ENCODE measurements at regions not wholly inside any gene's neighbourhood (a gene's known extent, or its start where the extent isn't known, plus 50 kb on each side); places are given as distances from the start of the nearest gene placed in this dataset.

DNA sequence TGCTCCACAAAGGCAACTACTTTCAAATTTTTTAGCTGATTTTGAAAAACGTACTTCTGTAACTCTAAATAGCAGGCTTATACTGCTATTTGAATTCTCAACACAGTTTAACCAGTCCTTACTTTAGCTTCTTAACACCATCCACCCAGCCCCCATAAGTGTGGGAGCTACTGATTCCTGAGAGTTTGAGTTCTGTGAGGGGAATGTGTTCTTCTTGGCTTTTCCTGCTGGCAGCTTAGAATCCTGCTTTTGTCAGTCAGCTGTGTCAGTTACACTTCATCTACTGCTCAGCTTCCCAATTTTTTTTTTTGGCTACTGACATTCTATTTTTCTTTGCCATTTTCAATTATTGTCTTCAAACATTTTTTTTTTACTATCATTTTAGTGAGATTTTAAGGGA, 440.4 kb downstream of the INSC start:
- H3K4me2 ChIP-seq (ENCODE audit: low read length): no peak overlapping the region
- no peak overlapping the region for H3K9ac ChIP-seq (ENCODE audit: low read length)
- H2AFZ ChIP-seq (ENCODE audit: low read depth, low read length): no peak overlapping the region
- no peaks in the 10 kb centered on the region for H3K36me3 ChIP-seq (replicated peaks; ENCODE audit: low read depth, low read length)
- no peaks in the 10 kb centered on the region for H3K79me2 ChIP-seq (ENCODE audit: low read length)
- no peaks in the 10 kb centered on the region for H3K4me1 ChIP-seq (ENCODE audit: low read length)
- no peaks in the 10 kb centered on the region for H3K9me3 ChIP-seq (ENCODE audit: insufficient read depth, low read length)
- H3K4me3 ChIP-seq (ENCODE audit: low read length): no peak overlapping the region
- TF ChIP-seq, protein P1, sequence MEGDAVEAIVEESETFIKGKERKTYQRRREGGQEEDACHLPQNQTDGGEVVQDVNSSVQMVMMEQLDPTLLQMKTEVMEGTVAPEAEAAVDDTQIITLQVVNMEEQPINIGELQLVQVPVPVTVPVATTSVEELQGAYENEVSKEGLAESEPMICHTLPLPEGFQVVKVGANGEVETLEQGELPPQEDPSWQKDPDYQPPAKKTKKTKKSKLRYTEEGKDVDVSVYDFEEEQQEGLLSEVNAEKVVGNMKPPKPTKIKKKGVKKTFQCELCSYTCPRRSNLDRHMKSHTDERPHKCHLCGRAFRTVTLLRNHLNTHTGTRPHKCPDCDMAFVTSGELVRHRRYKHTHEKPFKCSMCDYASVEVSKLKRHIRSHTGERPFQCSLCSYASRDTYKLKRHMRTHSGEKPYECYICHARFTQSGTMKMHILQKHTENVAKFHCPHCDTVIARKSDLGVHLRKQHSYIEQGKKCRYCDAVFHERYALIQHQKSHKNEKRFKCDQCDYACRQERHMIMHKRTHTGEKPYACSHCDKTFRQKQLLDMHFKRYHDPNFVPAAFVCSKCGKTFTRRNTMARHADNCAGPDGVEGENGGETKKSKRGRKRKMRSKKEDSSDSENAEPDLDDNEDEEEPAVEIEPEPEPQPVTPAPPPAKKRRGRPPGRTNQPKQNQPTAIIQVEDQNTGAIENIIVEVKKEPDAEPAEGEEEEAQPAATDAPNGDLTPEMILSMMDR (IDR thresholded peaks at IDR 0.05; ENCODE audit: low read depth, low read length): no peak
- no peak for TF ChIP-seq EZH2phosphoT487 (IDR thresholded peaks at IDR 0.05; ENCODE audit: low read depth)
- H3K27me3 ChIP-seq (ENCODE audit: low read depth, low read length): peaks cover 13% of the 10 kb centered on the region
- H3K27ac ChIP-seq (ENCODE audit: low read length): no peak overlapping the region
- no peaks in the 10 kb centered on the region for H4K20me1 ChIP-seq (ENCODE audit: insufficient read depth, low read length)

DNA sequence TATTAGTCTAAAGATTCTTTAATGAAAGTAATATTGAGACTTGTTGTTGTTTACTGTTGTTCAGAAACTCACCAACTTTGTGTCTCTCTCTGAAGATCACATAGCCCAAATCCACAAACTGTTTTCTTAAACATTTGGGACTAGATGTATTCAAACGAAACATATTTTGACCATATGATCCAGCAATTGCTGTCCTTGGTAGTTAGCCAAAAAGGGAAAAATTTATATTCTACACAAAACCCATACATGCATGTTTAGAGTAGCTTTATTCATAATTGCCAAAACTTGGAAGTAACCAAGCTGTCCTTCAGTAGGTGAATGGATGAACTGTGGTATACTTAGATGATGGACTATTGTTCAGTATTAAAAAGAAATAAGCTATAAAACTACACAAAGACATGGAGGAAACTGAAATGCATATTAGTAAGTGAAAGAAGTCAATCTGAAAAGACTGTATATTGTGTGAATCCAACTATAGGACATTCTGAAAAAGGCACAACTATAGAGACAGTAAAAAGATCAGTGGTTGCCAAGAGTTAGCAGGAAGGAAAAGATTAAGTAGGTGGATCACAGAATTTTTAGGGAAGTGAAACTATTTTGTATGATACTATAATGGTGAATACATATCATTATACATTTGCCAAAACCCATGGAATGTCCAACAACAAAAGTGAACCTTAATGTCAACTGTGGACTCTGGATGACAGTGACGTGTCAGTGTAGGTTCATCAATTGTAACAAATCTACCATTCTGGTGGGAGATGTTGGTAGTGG, 442.9 kb downstream of the INSC start:
- TF ChIP-seq, protein P1 (IDR thresholded peaks at IDR 0.05; ENCODE audit: low read depth, low read length): no peak
- no peak for TF ChIP-seq EZH2phosphoT487 (IDR thresholded peaks at IDR 0.05; ENCODE audit: low read depth)
- no peaks in the 10 kb centered on the region for H3K36me3 ChIP-seq (replicated peaks; ENCODE audit: low read depth, low read length)
- H3K4me1 ChIP-seq (ENCODE audit: low read length): no peaks in the 10 kb centered on the region
- no peak overlapping the region for H3K4me2 ChIP-seq (ENCODE audit: low read length)
- H3K79me2 ChIP-seq (ENCODE audit: low read length): no peaks in the 10 kb centered on the region
- H3K9me3 ChIP-seq (ENCODE audit: insufficient read depth, low read length): no peaks in the 10 kb centered on the region
- no peak overlapping the region for H3K9ac ChIP-seq (ENCODE audit: low read length)
- H4K20me1 ChIP-seq (ENCODE audit: insufficient read depth, low read length): no peaks in the 10 kb centered on the region
- H3K27me3 ChIP-seq (ENCODE audit: low read depth, low read length): peaks cover 6% of the 10 kb centered on the region
- no peak overlapping the region for H3K4me3 ChIP-seq (ENCODE audit: low read length)
- H2AFZ ChIP-seq (ENCODE audit: low read depth, low read length): no peak overlapping the region
- no peak overlapping the region for H3K27ac ChIP-seq (ENCODE audit: low read length)

DNA sequence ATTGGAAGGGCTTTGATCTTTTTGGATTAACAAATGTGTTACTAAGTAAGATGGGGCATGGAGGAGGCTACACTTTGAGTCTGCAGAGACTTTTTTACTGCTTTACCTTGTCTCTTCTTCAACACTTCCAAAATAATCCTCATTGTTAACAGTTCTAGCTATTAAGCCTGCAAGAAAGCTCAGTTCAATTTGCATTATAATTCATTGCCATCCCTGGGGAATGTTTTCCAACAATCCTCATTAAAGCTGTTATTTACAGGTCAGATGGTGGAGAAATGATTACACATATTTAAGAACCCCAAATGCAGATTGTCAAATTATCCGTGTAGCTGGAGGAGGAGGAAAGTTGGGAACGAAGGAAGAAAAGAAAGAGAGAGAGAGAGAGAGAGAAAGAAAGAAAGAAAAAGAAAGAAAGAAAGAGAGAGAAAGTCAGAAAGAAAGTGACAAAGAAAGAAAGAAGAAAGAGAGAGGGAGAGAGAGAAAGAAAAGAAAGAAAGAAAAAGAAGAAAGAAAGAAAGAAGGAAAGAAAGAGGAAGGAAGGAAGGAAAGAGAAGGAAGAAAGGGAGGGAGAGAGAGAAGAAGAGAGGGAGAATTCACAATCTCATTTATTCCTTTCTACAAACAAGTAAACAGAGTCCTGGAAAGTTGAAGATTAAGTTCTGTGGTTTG, 443.9 kb downstream of the INSC start:
- H3K79me2 ChIP-seq (ENCODE audit: low read length): no peaks in the 10 kb centered on the region
- no peak overlapping the region for H3K27ac ChIP-seq (ENCODE audit: low read length)
- no peaks in the 10 kb centered on the region for H4K20me1 ChIP-seq (ENCODE audit: insufficient read depth, low read length)
- H2AFZ ChIP-seq (ENCODE audit: low read depth, low read length): no peak overlapping the region
- TF ChIP-seq, protein P1 (IDR thresholded peaks at IDR 0.05; ENCODE audit: low read depth, low read length): no peak
- TF ChIP-seq EZH2phosphoT487 (IDR thresholded peaks at IDR 0.05; ENCODE audit: low read depth): no peak
- H3K9ac ChIP-seq (ENCODE audit: low read length): no peak overlapping the region
- H3K4me1 ChIP-seq (ENCODE audit: low read length): no peaks in the 10 kb centered on the region
- no peaks in the 10 kb centered on the region for H3K9me3 ChIP-seq (ENCODE audit: insufficient read depth, low read length)
- H3K4me3 ChIP-seq (ENCODE audit: low read length): no peak overlapping the region
- H3K36me3 ChIP-seq (replicated peaks; ENCODE audit: low read depth, low read length): no peaks in the 10 kb centered on the region
- H3K27me3 ChIP-seq (ENCODE audit: low read depth, low read length): peaks cover 6% of the 10 kb centered on the region; the same call in 1 of the 2 replicates
- H3K4me2 ChIP-seq (ENCODE audit: low read length): no peak overlapping the region

DNA sequence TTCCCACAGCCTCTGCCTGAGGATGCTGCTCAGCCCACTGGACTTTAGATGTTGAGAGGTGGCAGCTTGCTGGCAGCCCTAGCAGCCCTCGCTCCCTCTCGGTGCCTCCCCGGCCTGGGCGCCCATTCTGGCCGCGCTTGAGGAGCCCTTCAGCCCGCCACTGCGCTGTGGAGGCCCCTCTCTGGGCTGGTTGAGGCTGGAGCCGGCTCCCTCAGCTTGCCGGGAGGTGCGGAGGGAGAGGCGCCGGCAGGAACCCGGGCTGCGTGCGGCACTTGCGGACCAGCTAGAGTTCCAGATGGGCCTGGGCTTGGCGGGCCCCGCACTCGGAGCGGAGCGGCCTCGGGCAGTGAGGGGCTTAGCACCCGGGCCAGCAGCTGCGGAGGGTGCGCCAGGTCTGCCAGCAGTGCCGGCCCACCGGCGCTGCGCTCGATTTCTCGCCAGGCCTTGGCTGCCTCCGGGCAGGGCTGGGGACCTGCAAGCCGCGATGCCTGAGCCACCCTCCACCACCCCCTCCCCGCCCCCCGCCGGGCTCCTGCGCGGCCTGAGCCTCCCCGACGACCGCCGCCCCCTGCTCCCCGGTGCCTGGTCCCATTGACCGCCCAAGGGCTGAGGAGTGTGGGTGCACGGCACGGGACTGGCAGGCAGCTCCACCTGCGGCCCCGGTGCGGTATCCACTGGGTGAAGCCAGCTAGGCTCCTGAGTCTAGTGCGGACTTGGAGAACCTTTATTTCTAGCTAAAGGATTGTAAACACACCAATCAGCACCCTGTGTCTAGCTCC, 446.2 kb downstream of the INSC start:
- no peaks in the 10 kb centered on the region for H3K9me3 ChIP-seq (ENCODE audit: insufficient read depth, low read length)
- no peak overlapping the region for H3K27ac ChIP-seq (ENCODE audit: low read length)
- no peaks in the 10 kb centered on the region for H3K36me3 ChIP-seq (replicated peaks; ENCODE audit: low read depth, low read length)
- no peak for TF ChIP-seq EZH2phosphoT487 (IDR thresholded peaks at IDR 0.05; ENCODE audit: low read depth)
- TF ChIP-seq, protein P1 (IDR thresholded peaks at IDR 0.05; ENCODE audit: low read depth, low read length): no peak
- no peaks in the 10 kb centered on the region for H3K4me1 ChIP-seq (ENCODE audit: low read length)
- H3K79me2 ChIP-seq (ENCODE audit: low read length): no peaks in the 10 kb centered on the region
- no peak overlapping the region for H3K4me2 ChIP-seq (ENCODE audit: low read length)
- no peak overlapping the region for H2AFZ ChIP-seq (ENCODE audit: low read depth, low read length)
- no peaks in the 10 kb centered on the region for H4K20me1 ChIP-seq (ENCODE audit: insufficient read depth, low read length)
- peaks cover 6% of the 10 kb centered on the region; the same call in 1 of the 2 replicates for H3K27me3 ChIP-seq (ENCODE audit: low read depth, low read length)
- no peak overlapping the region for H3K9ac ChIP-seq (ENCODE audit: low read length)
- no peak overlapping the region for H3K4me3 ChIP-seq (ENCODE audit: low read length)
